ENCODE measurements at regions not wholly inside any gene's neighbourhood (a gene's known extent, or its start where the extent isn't known, plus 50 kb on each side); places are given as distances from the start of the nearest gene placed in this dataset.

- H3K9me3 Mint-ChIP-seq = no peaks in the 10 kb centered on the region; the same call in 2 of the 3 replicates
- Histone ChIP-seq H3K27ac (ENCODE audit: low read depth) (no peak overlapping the region), H3K4me1 (ENCODE audit: insufficient read depth) (no peaks in the 10 kb centered on the region), H3F3A (replicated peaks; ENCODE audit: low read depth) (no peaks in the 10 kb centered on the region), H3K4me2 (no peak overlapping the region), H3K36me3 (ENCODE audit: insufficient read depth) (no peaks in the 10 kb centered on the region), H3K27me3 (ENCODE audit: insufficient read depth) (no peaks in the 10 kb centered on the region), H2AFZ (no peak overlapping the region), H4K20me1 (replicated peaks; ENCODE audit: insufficient read depth) (no peaks in the 10 kb centered on the region), H3K79me2 (replicated peaks; ENCODE audit: insufficient read depth) (no peaks in the 10 kb centered on the region), H3K9me2 (ENCODE audit: insufficient read depth) (no peaks in the 10 kb centered on the region), H3K4me3 (no peak overlapping the region)
- H3K27me3 Mint-ChIP-seq (ENCODE audit: insufficient read depth, low read depth, poor library complexity) = no peaks in the 10 kb centered on the region
- no peaks in the 10 kb centered on the region for H3K36me3 Mint-ChIP-seq (ENCODE audit: low read depth)
- H3K27ac Mint-ChIP-seq = no peak overlapping the region
- H3K4me1 Mint-ChIP-seq = no peaks in the 10 kb centered on the region
- H3K4me3 Mint-ChIP-seq = no peak overlapping the region
- DNase-seq (ENCODE audit: low spot score) = no peak
- ATAC-seq = no peak
- TF ChIP-seq ETS1 (IDR thresholded peaks at IDR 0.05) (no peak), EZH2phosphoT487 (IDR thresholded peaks at IDR 0.05; ENCODE audit: unreplicated experiment) (no peak), ZNF331 (CRISPR knock-in tag; IDR thresholded peaks at IDR 0.05; ENCODE audit: low read depth) (no peak), ZNF114 (CRISPR knock-in tag; IDR thresholded peaks at IDR 0.05) (no peak), CREB1 (CRISPR knock-in tag; IDR thresholded peaks at IDR 0.05; ENCODE audit: low read depth) (no peak), POLR2AphosphoS5 (IDR thresholded peaks at IDR 0.05; ENCODE audit: low read depth) (no peak), NANOG (IDR thresholded peaks at IDR 0.05; ENCODE audit: borderline replicate concordance) (no peak), JUNB (IDR thresholded peaks at IDR 0.05; ENCODE audit: unreplicated experiment) (no peak), EZH2 (IDR thresholded peaks at IDR 0.05; ENCODE audit: low read depth, unreplicated experiment) (no peak)
- TF ChIP-seq, protein P1, sequence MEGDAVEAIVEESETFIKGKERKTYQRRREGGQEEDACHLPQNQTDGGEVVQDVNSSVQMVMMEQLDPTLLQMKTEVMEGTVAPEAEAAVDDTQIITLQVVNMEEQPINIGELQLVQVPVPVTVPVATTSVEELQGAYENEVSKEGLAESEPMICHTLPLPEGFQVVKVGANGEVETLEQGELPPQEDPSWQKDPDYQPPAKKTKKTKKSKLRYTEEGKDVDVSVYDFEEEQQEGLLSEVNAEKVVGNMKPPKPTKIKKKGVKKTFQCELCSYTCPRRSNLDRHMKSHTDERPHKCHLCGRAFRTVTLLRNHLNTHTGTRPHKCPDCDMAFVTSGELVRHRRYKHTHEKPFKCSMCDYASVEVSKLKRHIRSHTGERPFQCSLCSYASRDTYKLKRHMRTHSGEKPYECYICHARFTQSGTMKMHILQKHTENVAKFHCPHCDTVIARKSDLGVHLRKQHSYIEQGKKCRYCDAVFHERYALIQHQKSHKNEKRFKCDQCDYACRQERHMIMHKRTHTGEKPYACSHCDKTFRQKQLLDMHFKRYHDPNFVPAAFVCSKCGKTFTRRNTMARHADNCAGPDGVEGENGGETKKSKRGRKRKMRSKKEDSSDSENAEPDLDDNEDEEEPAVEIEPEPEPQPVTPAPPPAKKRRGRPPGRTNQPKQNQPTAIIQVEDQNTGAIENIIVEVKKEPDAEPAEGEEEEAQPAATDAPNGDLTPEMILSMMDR (conservative IDR thresholded peaks at IDR 0.05; ENCODE audit: low read depth in 2 of 2) = no peak
These were observed 711.2 kb upstream of the NDST4 start for GRCh38 chr4:115824630-115825029.

DNA sequence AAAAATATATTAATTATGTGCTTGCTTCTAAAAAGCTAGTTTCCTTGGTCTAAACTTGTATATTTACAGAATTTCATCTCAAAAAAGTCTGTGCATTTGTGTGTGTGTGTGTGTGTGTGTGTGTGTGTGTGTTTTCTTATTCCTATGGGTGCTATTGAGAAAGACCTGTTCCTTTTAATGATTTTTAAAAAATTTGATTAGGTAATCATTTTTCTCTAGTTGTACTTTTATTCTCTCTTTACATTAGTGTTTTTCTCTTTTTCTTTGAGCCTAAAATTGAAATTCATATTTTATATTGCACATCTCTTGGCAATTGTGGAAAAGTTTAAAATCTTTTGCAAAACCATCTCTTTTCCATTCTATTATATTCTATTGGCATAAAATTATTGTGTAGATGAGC is 690.4 kb upstream of the NDST4 start:
- Histone ChIP-seq H4K20me1 (replicated peaks; ENCODE audit: insufficient read depth) (no peaks in the 10 kb centered on the region), H3K9me2 (ENCODE audit: insufficient read depth) (0 out of 2 replicates have a peak, but pooled peaks cover 6% of the 10 kb centered on the region), H3K4me1 (ENCODE audit: insufficient read depth) (no peaks in the 10 kb centered on the region), H2AFZ (no peak overlapping the region), H3K4me3 (no peak overlapping the region), H3K27ac (ENCODE audit: low read depth) (no peak overlapping the region), H3K4me2 (no peak overlapping the region), H3K27me3 (ENCODE audit: insufficient read depth) (no peaks in the 10 kb centered on the region), H3F3A (replicated peaks; ENCODE audit: low read depth) (no peaks in the 10 kb centered on the region), H3K79me2 (replicated peaks; ENCODE audit: insufficient read depth) (no peaks in the 10 kb centered on the region), H3K36me3 (ENCODE audit: insufficient read depth) (no peaks in the 10 kb centered on the region; the same call in 1 of the 2 replicates)
- no peaks in the 10 kb centered on the region for H3K27me3 Mint-ChIP-seq (ENCODE audit: insufficient read depth, low read depth, poor library complexity)
- H3K36me3 Mint-ChIP-seq (ENCODE audit: low read depth) = peaks cover 11% of the 10 kb centered on the region
- peaks cover 6% of the 10 kb centered on the region; the same call in 1 of the 3 replicates for H3K9me3 Mint-ChIP-seq
- ATAC-seq (no peak), DNase-seq (ENCODE audit: low spot score) (no peak)
- H3K4me1 Mint-ChIP-seq = no peaks in the 10 kb centered on the region
- H3K27ac Mint-ChIP-seq = no peak overlapping the region
- no peak for TF ChIP-seq ZNF114 (CRISPR knock-in tag; IDR thresholded peaks at IDR 0.05)
- no peak for TF ChIP-seq JUNB (IDR thresholded peaks at IDR 0.05; ENCODE audit: unreplicated experiment)
- TF ChIP-seq, protein P2, sequence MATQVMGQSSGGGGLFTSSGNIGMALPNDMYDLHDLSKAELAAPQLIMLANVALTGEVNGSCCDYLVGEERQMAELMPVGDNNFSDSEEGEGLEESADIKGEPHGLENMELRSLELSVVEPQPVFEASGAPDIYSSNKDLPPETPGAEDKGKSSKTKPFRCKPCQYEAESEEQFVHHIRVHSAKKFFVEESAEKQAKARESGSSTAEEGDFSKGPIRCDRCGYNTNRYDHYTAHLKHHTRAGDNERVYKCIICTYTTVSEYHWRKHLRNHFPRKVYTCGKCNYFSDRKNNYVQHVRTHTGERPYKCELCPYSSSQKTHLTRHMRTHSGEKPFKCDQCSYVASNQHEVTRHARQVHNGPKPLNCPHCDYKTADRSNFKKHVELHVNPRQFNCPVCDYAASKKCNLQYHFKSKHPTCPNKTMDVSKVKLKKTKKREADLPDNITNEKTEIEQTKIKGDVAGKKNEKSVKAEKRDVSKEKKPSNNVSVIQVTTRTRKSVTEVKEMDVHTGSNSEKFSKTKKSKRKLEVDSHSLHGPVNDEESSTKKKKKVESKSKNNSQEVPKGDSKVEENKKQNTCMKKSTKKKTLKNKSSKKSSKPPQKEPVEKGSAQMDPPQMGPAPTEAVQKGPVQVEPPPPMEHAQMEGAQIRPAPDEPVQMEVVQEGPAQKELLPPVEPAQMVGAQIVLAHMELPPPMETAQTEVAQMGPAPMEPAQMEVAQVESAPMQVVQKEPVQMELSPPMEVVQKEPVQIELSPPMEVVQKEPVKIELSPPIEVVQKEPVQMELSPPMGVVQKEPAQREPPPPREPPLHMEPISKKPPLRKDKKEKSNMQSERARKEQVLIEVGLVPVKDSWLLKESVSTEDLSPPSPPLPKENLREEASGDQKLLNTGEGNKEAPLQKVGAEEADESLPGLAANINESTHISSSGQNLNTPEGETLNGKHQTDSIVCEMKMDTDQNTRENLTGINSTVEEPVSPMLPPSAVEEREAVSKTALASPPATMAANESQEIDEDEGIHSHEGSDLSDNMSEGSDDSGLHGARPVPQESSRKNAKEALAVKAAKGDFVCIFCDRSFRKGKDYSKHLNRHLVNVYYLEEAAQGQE (IDR thresholded peaks at IDR 0.05; ENCODE audit: unreplicated experiment) = no peak
- no peak for TF ChIP-seq POLR2AphosphoS5 (IDR thresholded peaks at IDR 0.05; ENCODE audit: low read depth)
- no peak for TF ChIP-seq EZH2 (IDR thresholded peaks at IDR 0.05; ENCODE audit: low read depth, unreplicated experiment)
- TF ChIP-seq, protein P1 (conservative IDR thresholded peaks at IDR 0.05; ENCODE audit: low read depth in 2 of 2) = no peak
- H3K4me3 Mint-ChIP-seq = no peak overlapping the region

Data from GM23338 (cell line).